Right lobe of liver (tissue), 4 donors: ENCODE measurements at regions not wholly inside any gene's neighbourhood (a gene's known extent, or its start where the extent isn't known, plus 50 kb on each side); places are given as distances from the start of the nearest gene placed in this dataset.

ENCODE experiments used
- CTCF ChIP-seq, 4 donors: fragments of 200-600 bp in 3 of 4; fragments of 450-650 bp in 1 of 4; IDR thresholded peaks; one replicate each; pipeline versions ENCODE4 v1.5.1 to v1.8.0; 2016 to 2022; ENCODE audit warnings: antibody characterized with exemption in 4 of 4, mild to moderate bottlenecking in 2 of 4
- POLR2A ChIP-seq: fragments of 450-650 bp; IDR thresholded peaks from one replicate; pipeline ENCODE4 v1.6.1; 2017; ENCODE audit warnings: antibody characterized with exemption, mild to moderate bottlenecking
- donor health status: DM: no; HTN: no; CAD: no.
- donor health status: DM: no; HTN: no; CAD: no.
- donor health status: DM: no; HTN: yes; CAD: no.

- TF ChIP-seq CTCF (IDR thresholded peaks at IDR 0.05) (no peak), POLR2A (no peak)
These were observed 83.5 kb downstream of the TNFAIP3 start for GRCh38 chr6:137950581-137950980.
